CD14-positive monocyte (primary cell): ENCODE measurements at regions not wholly inside any gene's neighbourhood (a gene's known extent, or its start where the extent isn't known, plus 50 kb on each side); places are given as distances from the start of the nearest gene placed in this dataset.

ENCODE experiments used
- DNase-seq, 3 donors: peaks; one replicate each; pipeline ENCODE4 v3.0.0-alpha.2; 2011 to 2022
- H2AFZ ChIP-seq: 2 replicates; pipeline ENCODE4 v1.6.0; 2012; ENCODE audit warnings: mild to moderate bottlenecking, low read depth, low read length, inconsistent platforms; ENCODE audit not compliant: insufficient read depth, poor library complexity, severe bottlenecking
- H3K27ac ChIP-seq, 2 donors: 1 replicate in 1 of 2; 2 replicates in 1 of 2; pipeline ENCODE4 v1.5.1; 2012 to 2013; ENCODE audit warnings: low read length in 2 of 2, control low read depth in 1 of 2, inconsistent platforms in 1 of 2, low read depth in 1 of 2, mild to moderate bottlenecking in 1 of 2
- H3K27me3 ChIP-seq, 2 donors: one replicate each; pipeline versions ENCODE4 v1.6.0 to v1.6.1; 2011 to 2013; ENCODE audit warnings: low read length in 2 of 2; ENCODE audit not compliant: control insufficient read depth in 2 of 2, insufficient read depth in 2 of 2
- H3K36me3 ChIP-seq, 2 donors: replicated peaks in 1 of 2; 1 replicate in 1 of 2; 2 replicates in 1 of 2; pipeline versions ENCODE4 v1.5.1 to v1.6.1; 2012 to 2013; ENCODE audit warnings: low read length in 2 of 2, control low read depth in 1 of 2, inconsistent platforms in 1 of 2, mild to moderate bottlenecking in 1 of 2; ENCODE audit not compliant: insufficient read depth in 2 of 2, control insufficient read depth in 1 of 2
- H3K4me1 ChIP-seq, 2 donors: 1 replicate in 1 of 2; 2 replicates in 1 of 2; pipeline versions ENCODE4 v1.5.1 to v1.6.1; 2012 to 2013; ENCODE audit warnings: low read length in 2 of 2, control low read depth in 1 of 2, inconsistent platforms in 1 of 2, mild to moderate bottlenecking in 1 of 2, moderate library complexity in 1 of 2; ENCODE audit not compliant: insufficient read depth in 2 of 2, control insufficient read depth in 1 of 2
- H3K4me2 ChIP-seq: replicated peaks from 2 replicates; pipeline ENCODE3; 2012; ENCODE audit warnings: low read length, moderate library complexity, mild to moderate bottlenecking; ENCODE audit not compliant: poor library complexity, severe bottlenecking; ENCODE audit errors: extremely low read depth
- H3K4me3 ChIP-seq, 3 experiments: fragments of 200-600 bp in 1 of 3; sonication (generic) in 1 of 3; replicated peaks in 1 of 3; 1 replicate in 2 of 3; 2 replicates in 1 of 3; pipeline ENCODE4 v1.5.1; 2011 to 2013; ENCODE audit warnings: low read length in 3 of 3, mild to moderate bottlenecking in 3 of 3, control low read depth in 2 of 3, low read depth in 2 of 3, inconsistent platforms in 1 of 3, moderate library complexity in 1 of 3
- H3K79me2 ChIP-seq: 2 replicates; pipeline ENCODE4 v1.6.0; 2012; ENCODE audit warnings: mild to moderate bottlenecking, control low read depth, inconsistent platforms, low read length, moderate library complexity; ENCODE audit not compliant: insufficient read depth
- H3K9ac ChIP-seq: 2 replicates; pipeline ENCODE4 v1.6.0; 2017; ENCODE audit warnings: low read length, mild to moderate bottlenecking; ENCODE audit not compliant: insufficient read depth, poor library complexity, severe bottlenecking
- H3K9me3 ChIP-seq, 2 donors: replicated peaks in 1 of 2; 1 replicate in 1 of 2; 2 replicates in 1 of 2; pipeline versions ENCODE4 v1.5.1 to v1.6.1; 2012 to 2013; ENCODE audit warnings: low read length in 2 of 2, control low read depth in 1 of 2; ENCODE audit not compliant: control insufficient read depth in 1 of 2, insufficient read depth in 1 of 2
- H4K20me1 ChIP-seq: 2 replicates; pipeline ENCODE4 v1.6.0; 2012; ENCODE audit warnings: mild to moderate bottlenecking, low read length, control low read depth, moderate library complexity; ENCODE audit not compliant: insufficient read depth
- H3K27ac Mint-ChIP-seq, 7 donors: one replicate each; pipeline ENCODE4 v1.8.0; 2020; ENCODE audit warnings: mild to moderate bottlenecking in 7 of 7, mixed read lengths in 7 of 7, moderate library complexity in 6 of 7, inconsistent platforms in 2 of 7
- H3K27me3 Mint-ChIP-seq, 3 donors: one replicate each; pipeline ENCODE4 v1.8.0; 2021 to 2022; ENCODE audit warnings: low read depth in 3 of 3, mild to moderate bottlenecking in 3 of 3, mixed read lengths in 3 of 3, moderate library complexity in 3 of 3, inconsistent platforms in 1 of 3
- H3K36me3 Mint-ChIP-seq, 2 donors: one replicate each; pipeline ENCODE4 v1.8.0; 2020; ENCODE audit warnings: mixed read lengths in 2 of 2, inconsistent platforms in 1 of 2, mild to moderate bottlenecking in 1 of 2
- H3K4me1 Mint-ChIP-seq: one replicate; pipeline ENCODE4 v1.8.0; 2020; ENCODE audit warnings: mild to moderate bottlenecking, mixed read lengths
- H3K4me3 Mint-ChIP-seq, 2 donors: one replicate each; pipeline ENCODE4 v1.8.0; 2020; ENCODE audit warnings: mild to moderate bottlenecking in 2 of 2, mixed read lengths in 2 of 2, moderate library complexity in 1 of 2
- H3K9me3 Mint-ChIP-seq, 7 donors: one replicate each; pipeline ENCODE4 v1.8.0; 2020 to 2022; ENCODE audit warnings: mixed read lengths in 7 of 7, mild to moderate bottlenecking in 6 of 7, moderate library complexity in 6 of 7, inconsistent platforms in 2 of 7
- CTCF ChIP-seq: fragments of 200-600 bp; IDR thresholded peaks from one replicate; pipeline ENCODE4 v1.8.0; 2022; ENCODE audit warnings: antibody characterized with exemption, mild to moderate bottlenecking
- WGBS: methylation state at CpG from one replicate; pipeline ENCODE4 v1.1.5; 2013; ENCODE audit warnings: missing lambda C conversion rate; ENCODE audit not compliant: insufficient coverage; 5-methylcytosine and 5-hydroxymethylcytosine counted together
- intact Hi-C, 2 donors: fragments of 100-400 bp; cut with micrococcal nuclease; formaldehyde crosslinking; loops; one replicate each; pipeline versions ENCODE4 v1.15.0 to v1.15.1; 2023

GRCh38 chr22:48398181-48398905 is 1429.3 kb downstream of the BRD1 start:
- H3K27me3 ChIP-seq = no peaks in the 10 kb centered on the region
- Mint-ChIP-seq H3K9me3 (peaks cover 0 to 2% (median 0%) of the 10 kb centered on the region in 7 donors), H3K36me3 (no peaks in the 10 kb centered on the region), H3K27me3 (peaks cover 0 to 6% (median 1%) of the 10 kb centered on the region in 3 donors), H3K4me3 (no peak overlapping the region), H3K4me1 (no peaks in the 10 kb centered on the region), H3K27ac (no peak overlapping the region)
- no peak overlapping the region for H3K4me3 ChIP-seq
- no peaks in the 10 kb centered on the region for H4K20me1 ChIP-seq
- H3K4me2 ChIP-seq = no peak overlapping the region
- H3K9me3 ChIP-seq = no peaks in the 10 kb centered on the region
- intact Hi-C loops = no loop called here
- no peak overlapping the region for H3K9ac ChIP-seq
- H2AFZ ChIP-seq = no peak overlapping the region
- H3K36me3 ChIP-seq = no peaks in the 10 kb centered on the region
- no peak for TF ChIP-seq CTCF
- no peak overlapping the region for H3K27ac ChIP-seq
- H3K4me1 ChIP-seq = no peaks in the 10 kb centered on the region
- 87% methylated on average over 11 of the region's 11 CpGs for WGBS
- no peaks in the 10 kb centered on the region for H3K79me2 ChIP-seq
- DNase-seq = no peak

- no peak overlapping the region for H3K4me3 Mint-ChIP-seq
- 92% methylated on average over 16 of the region's 16 CpGs for WGBS
- no peaks in the 10 kb centered on the region for H4K20me1 ChIP-seq
- no peaks in the 10 kb centered on the region for H3K27me3 ChIP-seq
- H3K4me3 ChIP-seq = no peak overlapping the region
- H3K27me3 Mint-ChIP-seq = peaks cover 0 to 6% (median 1%) of the 10 kb centered on the region in 3 donors
- H3K9ac ChIP-seq = no peak overlapping the region
- TF ChIP-seq CTCF = no peak
- no peaks in the 10 kb centered on the region for H3K36me3 ChIP-seq
- no peak overlapping the region for H3K4me2 ChIP-seq
- H3K4me1 ChIP-seq = no peaks in the 10 kb centered on the region
- peaks cover 0 to 3% (median 0%) of the 10 kb centered on the region in 7 donors for H3K9me3 Mint-ChIP-seq
- H3K79me2 ChIP-seq = no peaks in the 10 kb centered on the region
- H3K4me1 Mint-ChIP-seq = no peaks in the 10 kb centered on the region
- H3K27ac ChIP-seq = no peak overlapping the region
- no peak overlapping the region for H2AFZ ChIP-seq
- H3K36me3 Mint-ChIP-seq = no peaks in the 10 kb centered on the region
- no peak for DNase-seq
- no peak overlapping the region for H3K27ac Mint-ChIP-seq
- no peaks in the 10 kb centered on the region for H3K9me3 ChIP-seq
- intact Hi-C loops = no loop called here
Measured at GRCh38 chr22:48397531-48398180, 1430.0 kb downstream of the BRD1 start.
